ENCODE measurements at regions not wholly inside any gene's neighbourhood (a gene's known extent, or its start where the extent isn't known, plus 50 kb on each side); places are given as distances from the start of the nearest gene placed in this dataset.

DNA sequence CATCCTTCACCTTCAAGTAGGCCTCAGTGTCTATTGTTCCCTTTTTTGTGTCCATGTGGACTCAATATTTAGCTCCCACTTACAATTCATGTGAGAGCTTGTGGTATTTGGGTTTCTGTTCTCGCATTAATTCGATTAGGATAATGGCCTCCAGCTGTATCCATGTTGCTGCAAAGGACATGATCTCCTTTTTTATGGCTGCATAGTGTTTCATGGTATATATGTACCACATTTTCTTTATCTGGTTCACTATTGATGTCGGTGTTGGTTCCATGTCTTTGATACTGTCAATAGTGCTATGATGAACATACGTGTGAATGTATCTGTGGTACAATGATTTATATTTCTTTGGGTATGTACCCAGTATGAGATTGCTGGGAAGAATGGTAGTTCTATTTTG lies 113.7 kb downstream of the FGF18 start:
- DNase-seq (ENCODE audit: low spot score), result no peak
- intact Hi-C loops (cut with micrococcal nuclease), result no loop called here
- Mint-ChIP-seq H3K4me3 (ENCODE audit: low read depth) (no peak overlapping the region), H3K36me3 (ENCODE audit: low read depth) (no peaks in the 10 kb centered on the region), H3K27ac (no peak overlapping the region), H3K4me1 (ENCODE audit: low read depth) (no peaks in the 10 kb centered on the region), H3K27me3 (ENCODE audit: low read depth) (peaks cover 8% of the 10 kb centered on the region), H3K9me3 (no peaks in the 10 kb centered on the region)

DNA sequence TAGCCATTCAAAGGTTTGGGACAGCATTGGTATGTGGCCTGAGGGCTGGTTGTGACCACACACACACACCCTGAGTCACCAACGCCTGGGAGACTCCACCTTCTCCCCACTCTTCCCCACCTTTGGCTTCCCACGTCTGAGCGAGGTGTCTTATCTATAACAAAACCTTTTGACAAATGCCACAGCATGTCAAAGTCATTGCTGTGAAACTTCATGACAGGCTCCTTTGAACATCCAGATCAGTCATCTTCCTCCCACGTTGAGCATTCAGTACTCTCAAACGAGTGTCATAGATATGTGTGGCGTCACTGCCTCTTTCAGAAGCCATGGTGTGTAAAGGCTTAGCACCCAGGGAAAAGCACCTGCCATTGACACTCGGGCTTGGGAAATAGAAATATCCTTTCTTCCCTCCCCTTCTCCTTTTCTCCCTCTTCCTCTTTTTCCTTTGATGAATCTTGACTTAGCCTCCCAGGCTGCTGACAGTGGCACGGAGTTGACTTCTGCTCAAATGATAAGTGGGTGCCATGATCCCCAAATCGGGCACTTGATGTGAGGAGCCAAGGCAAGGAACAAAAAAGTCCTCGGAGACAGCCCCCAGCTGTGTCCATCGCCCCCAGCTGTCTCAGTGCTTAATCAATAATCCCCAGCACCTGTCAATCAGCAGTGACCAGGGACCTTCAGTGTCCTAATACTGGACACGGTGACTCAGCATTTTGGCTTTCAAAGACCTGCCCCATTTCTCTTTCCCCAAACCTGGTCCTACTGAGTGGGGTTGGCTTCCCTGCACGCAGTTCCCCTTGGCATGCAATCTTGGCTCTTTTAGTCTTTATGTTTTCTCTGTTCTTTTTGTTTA lies 114.8 kb downstream of the FGF18 start:
- DNase-seq (ENCODE audit: low spot score), result no peak
- H3K27ac Mint-ChIP-seq, result no peak overlapping the region

DNA sequence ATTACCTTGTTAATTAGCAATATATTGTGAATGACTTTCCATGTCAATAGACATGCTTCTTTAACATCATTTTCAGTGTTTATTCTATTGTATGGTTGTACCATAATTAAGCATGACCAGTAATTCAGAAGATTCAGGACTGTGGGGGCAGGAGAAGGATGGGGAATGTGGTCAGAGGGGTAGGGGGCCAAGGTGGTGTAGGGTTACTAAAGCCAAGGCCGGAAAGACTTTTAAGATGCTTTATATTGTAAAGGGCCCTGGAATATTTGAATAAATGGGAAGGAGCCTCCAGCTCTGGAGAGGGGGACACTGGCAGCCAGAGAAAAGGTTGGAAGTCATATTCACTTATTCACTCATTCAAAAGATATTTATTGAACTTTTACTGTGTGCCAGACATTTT lies 115.7 kb downstream of the FGF18 start:
- Mint-ChIP-seq H3K27ac (no peak overlapping the region), H3K27me3 (ENCODE audit: low read depth) (peaks cover 8% of the 10 kb centered on the region), H3K4me1 (ENCODE audit: low read depth) (no peaks in the 10 kb centered on the region), H3K4me3 (ENCODE audit: low read depth) (no peak overlapping the region), H3K36me3 (ENCODE audit: low read depth) (no peaks in the 10 kb centered on the region), H3K9me3 (no peaks in the 10 kb centered on the region)
- intact Hi-C loops (cut with micrococcal nuclease), result no loop called here
- no peak for DNase-seq (ENCODE audit: low spot score)

More for the DNA sequence above, 114.8 kb downstream of the FGF18 start:
- Mint-ChIP-seq H3K36me3 (ENCODE audit: low read depth) (no peaks in the 10 kb centered on the region), H3K4me1 (ENCODE audit: low read depth) (no peaks in the 10 kb centered on the region), H3K27me3 (ENCODE audit: low read depth) (peaks cover 8% of the 10 kb centered on the region), H3K4me3 (ENCODE audit: low read depth) (no peak overlapping the region), H3K9me3 (no peaks in the 10 kb centered on the region)
- intact Hi-C loops (cut with micrococcal nuclease), result no loop called here

DNA sequence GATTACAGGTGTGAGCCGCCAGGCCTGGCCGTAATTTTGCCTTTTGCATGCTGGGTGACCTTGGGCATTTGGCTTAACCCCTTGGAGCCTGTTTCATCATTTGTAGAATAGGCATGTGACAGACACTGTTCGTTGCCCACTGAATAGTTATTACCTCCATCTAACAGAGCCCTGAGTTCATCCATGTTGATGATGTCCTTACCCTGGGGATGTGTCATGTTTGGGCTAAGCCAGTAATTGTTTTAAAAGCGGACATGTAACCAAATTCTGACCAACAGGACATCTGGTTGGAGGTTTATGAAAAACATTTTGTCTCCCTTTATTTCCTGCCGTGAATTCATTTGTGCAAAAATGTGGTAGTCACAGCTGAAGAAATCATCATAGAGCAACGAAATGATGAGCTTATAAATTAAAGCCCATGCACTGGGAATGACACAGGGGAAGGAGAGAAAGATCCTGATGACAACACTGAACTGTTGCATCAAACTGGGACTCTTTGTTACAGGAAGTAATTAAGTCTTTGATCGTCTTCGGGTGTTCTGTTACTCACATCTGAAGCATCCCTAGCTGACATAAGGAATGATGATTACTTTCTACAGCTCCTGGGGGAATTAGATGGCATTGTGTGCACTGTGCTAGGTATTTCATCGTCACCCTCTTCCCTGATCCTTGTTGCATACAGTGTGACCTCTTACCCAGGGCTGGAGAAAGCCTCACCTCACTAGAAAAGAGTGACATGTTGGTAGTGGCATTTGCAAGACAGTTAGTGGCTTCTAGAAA lies 117.8 kb downstream of the FGF18 start:
- Mint-ChIP-seq H3K36me3 (ENCODE audit: low read depth) (no peaks in the 10 kb centered on the region), H3K27ac (no peak overlapping the region), H3K9me3 (no peaks in the 10 kb centered on the region), H3K4me3 (ENCODE audit: low read depth) (no peak overlapping the region), H3K27me3 (ENCODE audit: low read depth) (peaks cover 2% of the 10 kb centered on the region), H3K4me1 (ENCODE audit: low read depth) (no peaks in the 10 kb centered on the region)
- no peak for DNase-seq (ENCODE audit: low spot score)
- intact Hi-C loops (cut with micrococcal nuclease), result no loop called here

DNA sequence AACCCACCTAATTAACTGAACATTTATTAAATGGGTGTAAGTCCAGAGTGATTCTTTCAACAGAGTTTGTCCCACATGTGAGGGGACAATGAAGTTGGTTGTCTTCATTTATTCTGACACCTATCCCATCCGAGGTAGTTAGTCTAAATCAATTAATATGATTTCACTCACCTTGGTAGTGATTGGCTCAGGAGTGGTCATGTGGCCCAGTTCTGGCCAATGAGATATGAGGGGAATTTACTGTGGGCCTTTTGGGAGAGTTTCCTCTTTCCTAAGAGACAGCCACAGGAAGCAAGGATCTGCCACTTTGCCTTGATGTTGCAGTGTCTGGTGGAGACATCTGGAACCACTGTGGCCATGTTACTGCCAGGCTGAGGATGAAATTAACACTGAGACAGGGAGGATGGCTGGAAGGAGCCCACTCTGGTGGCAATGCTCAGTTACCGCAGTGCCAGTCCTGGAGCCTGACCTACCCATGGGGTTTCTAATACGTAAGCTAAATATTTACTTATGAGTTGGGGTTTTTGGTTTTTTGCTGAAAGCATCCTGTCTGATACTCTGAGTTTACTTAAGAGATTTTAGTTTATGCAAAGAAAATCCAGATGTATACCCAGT lies 118.6 kb downstream of the FGF18 start:
- Mint-ChIP-seq H3K4me1 (ENCODE audit: low read depth) (no peaks in the 10 kb centered on the region), H3K27me3 (ENCODE audit: low read depth) (peaks cover 2% of the 10 kb centered on the region), H3K27ac (no peak overlapping the region), H3K4me3 (ENCODE audit: low read depth) (no peak overlapping the region), H3K9me3 (no peaks in the 10 kb centered on the region), H3K36me3 (ENCODE audit: low read depth) (no peaks in the 10 kb centered on the region)
- intact Hi-C loops (cut with micrococcal nuclease), result no loop called here
- no peak for DNase-seq (ENCODE audit: low spot score)

DNA sequence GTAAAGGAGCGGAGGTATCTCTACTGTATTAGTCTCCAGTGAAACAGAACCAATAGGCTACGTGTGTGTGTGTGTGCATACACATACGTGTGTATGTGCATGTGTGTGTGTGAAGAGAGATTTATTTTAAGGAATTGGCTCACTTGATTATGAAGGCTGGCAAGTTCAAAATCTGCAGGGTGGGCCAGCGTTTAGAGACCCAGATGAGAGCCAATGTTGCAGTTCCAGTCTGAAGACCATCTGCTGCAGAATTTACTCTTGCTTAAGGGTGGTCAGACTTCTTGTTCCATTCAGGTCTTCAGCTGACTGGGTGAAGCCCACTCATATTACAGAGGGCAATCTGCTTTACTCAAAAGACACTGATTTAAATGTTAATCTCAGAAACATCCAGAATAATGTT lies 119.2 kb downstream of the FGF18 start:
- H3K9me3 Mint-ChIP-seq, result no peaks in the 10 kb centered on the region
- intact Hi-C loops (cut with micrococcal nuclease), result no loop called here
- no peaks in the 10 kb centered on the region for H3K4me1 Mint-ChIP-seq (ENCODE audit: low read depth)
- no peaks in the 10 kb centered on the region for H3K36me3 Mint-ChIP-seq (ENCODE audit: low read depth)
- DNase-seq (ENCODE audit: low spot score), result no peak
- no peak overlapping the region for H3K4me3 Mint-ChIP-seq (ENCODE audit: low read depth)
- peaks cover 2% of the 10 kb centered on the region for H3K27me3 Mint-ChIP-seq (ENCODE audit: low read depth)
- no peak overlapping the region for H3K27ac Mint-ChIP-seq

DNA sequence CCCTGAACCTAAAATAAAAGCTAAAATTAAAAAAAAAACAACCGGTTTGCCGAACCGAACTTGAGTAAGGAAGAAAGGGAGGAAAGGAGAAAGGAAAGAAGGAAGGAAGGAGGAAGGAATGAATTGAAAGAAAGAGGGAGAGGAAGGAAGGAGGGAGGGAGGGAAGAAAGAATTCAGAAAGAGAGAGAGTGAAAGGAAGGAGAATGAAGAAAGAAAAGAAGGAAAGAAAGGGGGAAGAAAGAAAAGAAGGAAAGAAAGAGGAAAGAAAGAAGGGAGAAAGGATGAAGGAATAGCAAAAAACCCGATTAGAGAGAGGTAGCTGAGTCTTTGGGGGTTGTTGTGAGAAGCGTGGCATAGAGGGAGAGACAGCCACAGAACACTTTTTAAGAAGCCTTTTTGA lies 121.4 kb downstream of the FGF18 start:
- no peak overlapping the region for H3K27ac Mint-ChIP-seq
- H3K36me3 Mint-ChIP-seq (ENCODE audit: low read depth), result no peaks in the 10 kb centered on the region
- intact Hi-C loops (cut with micrococcal nuclease), result no loop called here
- H3K4me1 Mint-ChIP-seq (ENCODE audit: low read depth), result no peaks in the 10 kb centered on the region
- H3K4me3 Mint-ChIP-seq (ENCODE audit: low read depth), result no peak overlapping the region
- no peaks in the 10 kb centered on the region for H3K27me3 Mint-ChIP-seq (ENCODE audit: low read depth)
- no peaks in the 10 kb centered on the region for H3K9me3 Mint-ChIP-seq
- no peak for DNase-seq (ENCODE audit: low spot score)

DNA sequence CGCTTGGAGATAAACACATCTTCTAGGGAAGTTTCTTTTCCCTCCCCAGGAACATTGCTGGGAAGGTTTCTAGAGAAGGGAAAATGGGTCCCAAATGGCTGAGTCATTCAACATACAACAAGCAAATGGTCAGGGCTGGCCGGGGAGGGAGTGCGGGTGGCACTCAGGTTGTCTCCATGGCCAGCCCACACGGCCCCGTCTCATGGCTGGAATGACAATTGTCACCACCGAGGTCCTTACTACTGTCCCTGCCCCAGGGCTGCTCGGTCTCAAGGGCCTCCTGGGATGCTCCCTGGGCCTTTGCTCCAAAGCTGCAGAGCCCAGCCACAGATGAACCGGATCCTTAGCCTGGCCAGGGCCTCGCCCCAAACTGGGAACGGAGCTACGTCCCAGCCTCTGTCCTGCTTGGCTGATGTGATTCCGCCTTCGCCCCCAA lies 121.9 kb downstream of the FGF18 start:
- Mint-ChIP-seq H3K9me3 (no peaks in the 10 kb centered on the region), H3K4me3 (ENCODE audit: low read depth) (no peak overlapping the region), H3K4me1 (ENCODE audit: low read depth) (no peaks in the 10 kb centered on the region), H3K27me3 (ENCODE audit: low read depth) (no peaks in the 10 kb centered on the region), H3K27ac (no peak overlapping the region), H3K36me3 (ENCODE audit: low read depth) (no peaks in the 10 kb centered on the region)
- intact Hi-C loops (cut with micrococcal nuclease), result no loop called here
- DNase-seq (ENCODE audit: low spot score), result no peak

DNA sequence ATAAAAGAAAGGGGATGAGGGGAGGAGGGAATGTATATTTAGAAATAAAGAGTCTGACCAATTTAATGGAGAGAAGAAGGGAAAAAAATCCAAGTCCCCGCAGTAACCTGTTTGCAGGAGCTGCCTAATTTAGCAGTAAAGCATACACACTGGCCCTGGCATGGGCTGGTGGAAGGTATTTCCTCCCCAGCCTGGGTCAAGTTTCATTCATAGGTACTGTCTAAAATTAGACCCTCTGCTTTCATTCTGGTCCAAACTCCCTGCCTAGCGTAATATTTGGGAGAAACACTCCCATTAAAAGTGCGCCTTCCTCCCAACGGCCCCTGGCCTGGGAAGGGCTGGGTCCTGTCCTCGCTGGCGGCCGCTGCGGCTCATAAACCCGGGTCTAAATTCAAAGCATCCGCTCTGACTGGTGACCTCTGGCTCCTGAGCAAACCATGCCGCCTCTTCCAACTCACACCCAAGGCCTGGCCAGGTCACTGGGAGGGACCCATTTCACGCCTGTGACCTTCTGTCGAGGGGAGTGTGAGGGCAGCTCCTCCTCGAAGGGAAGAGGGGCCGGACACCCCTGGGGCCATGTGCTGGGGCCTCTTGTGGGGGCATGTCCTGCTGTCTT lies 123.2 kb downstream of the FGF18 start:
- H3K4me3 Mint-ChIP-seq (ENCODE audit: low read depth), result no peak overlapping the region
- H3K4me1 Mint-ChIP-seq (ENCODE audit: low read depth), result no peaks in the 10 kb centered on the region
- no peak for DNase-seq (ENCODE audit: low spot score)
- H3K9me3 Mint-ChIP-seq, result no peaks in the 10 kb centered on the region
- intact Hi-C loops (cut with micrococcal nuclease), result no loop called here
- H3K27ac Mint-ChIP-seq, result no peak overlapping the region
- no peaks in the 10 kb centered on the region for H3K36me3 Mint-ChIP-seq (ENCODE audit: low read depth)
- no peaks in the 10 kb centered on the region for H3K27me3 Mint-ChIP-seq (ENCODE audit: low read depth)

DNA sequence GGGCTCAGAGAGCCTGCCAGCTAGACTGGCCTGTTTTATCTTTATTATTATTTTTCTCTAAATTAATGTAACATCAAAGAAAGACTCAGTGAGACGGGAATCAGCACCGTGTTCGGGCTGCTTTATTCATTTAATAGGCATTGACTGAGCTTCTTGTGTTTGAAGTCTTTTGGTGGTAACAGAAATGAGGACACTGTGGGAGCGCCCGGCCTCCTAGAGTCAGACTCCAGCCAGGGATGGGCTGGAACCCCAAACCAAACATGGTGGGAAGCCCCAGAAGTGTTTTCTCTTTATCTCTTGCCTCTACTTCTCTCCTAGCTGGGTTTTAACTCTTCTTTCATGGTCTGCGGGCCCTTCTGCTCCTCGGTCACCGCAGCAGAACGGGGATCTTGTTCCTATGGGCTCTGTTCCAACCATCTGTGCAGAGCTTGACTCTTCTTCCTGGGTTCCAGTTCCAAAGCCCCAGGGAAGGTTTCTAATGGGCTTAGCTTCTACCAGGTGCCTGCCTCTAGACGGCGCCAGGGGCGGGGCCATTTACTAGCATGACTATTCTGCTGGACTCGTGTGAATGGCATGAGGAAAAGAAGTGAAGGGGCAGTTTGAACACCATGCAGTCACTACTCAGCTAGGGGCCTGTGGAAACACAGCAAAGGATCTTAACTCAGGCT lies 123.8 kb downstream of the FGF18 start:
- H3K27ac Mint-ChIP-seq, result no peak overlapping the region
- intact Hi-C loops (cut with micrococcal nuclease), result no loop called here
- no peak overlapping the region for H3K4me3 Mint-ChIP-seq (ENCODE audit: low read depth)
- no peak for DNase-seq (ENCODE audit: low spot score)
- H3K9me3 Mint-ChIP-seq, result no peaks in the 10 kb centered on the region
- H3K36me3 Mint-ChIP-seq (ENCODE audit: low read depth), result no peaks in the 10 kb centered on the region
- no peaks in the 10 kb centered on the region for H3K27me3 Mint-ChIP-seq (ENCODE audit: low read depth)
- H3K4me1 Mint-ChIP-seq (ENCODE audit: low read depth), result no peaks in the 10 kb centered on the region

DNA sequence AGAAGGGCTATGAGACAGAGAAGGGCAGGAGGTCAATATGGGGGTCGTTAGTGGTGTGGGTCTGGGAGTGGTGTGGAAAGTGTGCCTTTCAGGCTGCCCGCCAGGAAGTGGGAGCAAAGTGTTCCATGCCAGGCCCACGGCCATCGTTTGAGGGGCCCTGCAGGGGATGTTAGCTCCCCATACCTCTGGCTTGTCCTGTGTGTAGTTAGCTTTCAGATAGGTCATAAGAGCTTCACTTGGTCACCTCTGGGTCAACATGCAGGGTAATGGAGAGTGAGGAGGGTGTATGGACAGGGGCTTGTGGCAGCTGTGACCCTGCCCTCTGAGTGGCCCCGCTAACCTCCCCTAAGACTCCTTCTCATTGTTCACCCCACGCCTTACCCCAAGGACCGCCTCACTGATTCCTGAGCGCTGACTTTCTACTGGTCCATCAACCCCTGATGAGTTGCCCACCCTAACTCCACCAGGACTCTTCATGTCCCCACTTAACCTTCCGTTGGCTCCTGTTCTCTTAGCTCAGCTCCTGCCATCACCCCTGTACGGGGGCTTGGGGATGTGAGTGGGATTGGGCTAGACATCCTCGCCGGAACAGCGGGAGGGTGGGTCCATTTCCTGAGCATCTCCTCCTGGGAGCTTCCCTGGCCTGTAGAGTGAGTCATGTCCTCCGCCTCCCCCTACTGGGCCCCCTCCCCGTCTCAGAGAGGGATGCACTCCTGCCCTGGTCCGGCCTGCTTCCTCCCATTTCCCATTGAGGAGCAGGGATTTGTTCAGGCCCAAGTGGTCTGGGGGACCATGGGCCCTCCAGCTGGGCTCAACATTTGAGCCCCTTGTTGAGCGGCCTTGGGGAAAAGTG lies 125.7 kb downstream of the FGF18 start:
- no peak for DNase-seq (ENCODE audit: low spot score)

DNA sequence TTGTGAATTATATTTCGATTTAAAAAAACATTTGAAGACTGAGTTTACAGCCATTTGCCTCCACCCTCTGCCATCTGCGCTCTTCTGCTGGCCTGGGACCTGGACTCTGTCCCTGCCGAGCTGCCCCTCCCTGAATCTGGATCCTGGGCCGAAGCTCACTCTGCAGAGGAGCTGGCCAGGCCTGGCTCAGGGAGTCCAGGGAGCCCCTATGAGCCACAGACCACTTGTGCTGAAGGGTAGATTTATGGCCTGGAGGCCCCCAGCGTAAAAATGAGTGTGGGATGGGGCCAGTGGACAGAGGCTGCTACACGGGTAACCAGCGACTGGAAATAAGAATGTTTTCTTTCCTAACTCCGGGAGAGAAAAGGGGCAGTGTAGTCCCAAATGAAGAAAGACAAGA lies 129.8 kb downstream of the FGF18 start:
- H3K27me3 Mint-ChIP-seq (ENCODE audit: low read depth), result no peaks in the 10 kb centered on the region
- no peaks in the 10 kb centered on the region for H3K4me1 Mint-ChIP-seq (ENCODE audit: low read depth)
- no peaks in the 10 kb centered on the region for H3K36me3 Mint-ChIP-seq (ENCODE audit: low read depth)
- intact Hi-C loops (cut with micrococcal nuclease), result no loop called here
- H3K27ac Mint-ChIP-seq, result no peak overlapping the region
- no peak overlapping the region for H3K4me3 Mint-ChIP-seq (ENCODE audit: low read depth)
- no peaks in the 10 kb centered on the region for H3K9me3 Mint-ChIP-seq
- no peak for DNase-seq (ENCODE audit: low spot score)

More for the DNA sequence above, 125.7 kb downstream of the FGF18 start:
- Mint-ChIP-seq H3K36me3 (ENCODE audit: low read depth) (no peaks in the 10 kb centered on the region), H3K4me1 (ENCODE audit: low read depth) (no peaks in the 10 kb centered on the region), H3K4me3 (ENCODE audit: low read depth) (no peak overlapping the region), H3K27ac (no peak overlapping the region), H3K27me3 (ENCODE audit: low read depth) (no peaks in the 10 kb centered on the region), H3K9me3 (no peaks in the 10 kb centered on the region)
- intact Hi-C loops (cut with micrococcal nuclease), result no loop called here

Data from activated T-helper 2 cell treated with anti-CD3 and anti-CD28 coated beads, Interferon-gamma antibody, Interleukin-2, Interleukin-4, amounts not matched to agents 10 μg/mL and 5 μg/mL and 100 μg/mL, durations not matched to agents 14 hours and 24 hours and 36 hours (primary cell).